HepG2 (cell line): ENCODE measurements at regions not wholly inside any gene's neighbourhood (a gene's known extent, or its start where the extent isn't known, plus 50 kb on each side); places are given as distances from the start of the nearest gene placed in this dataset.

Source experiments
- ATAC-seq: fragments of 200-7000 bp; cut with Tn5 transposase; 3 replicates; pipeline ENCODE4 v1.9.1; 2020; ENCODE audit warnings: mild to moderate bottlenecking, moderate library complexity
- BruUV-seq: library from RNA; stranded (reverse); fragments of 400-500 nt; replicated peaks from 2 replicates; lab custom pipeline; 2021; lab: Mats Ljungman, UMichigan
- CTCF ChIA-PET: fragments of 300-600 bp; formaldehyde crosslinking; extraction: SDS; loops from one replicate; lab custom pipeline; 2021; ENCODE audit warnings: low total read pairs, inconsistent platforms, low intra/inter-chr PET ratio; lab: Yijun Ruan, JAX
- POLR2A ChIA-PET: fragments of 350-600 bp; sonication (Branson Sonifier 250); formaldehyde crosslinking; loops from one replicate; lab custom pipeline; 2020; ENCODE audit warnings: antibody characterized with exemption, inconsistent platforms; lab: Yijun Ruan, JAX
- DNase-seq: peaks from one replicate; pipeline ENCODE4 v3.0.0-alpha.2; 2015; ENCODE audit warnings: low spot score
- FAIRE-seq: peaks from 3 replicates; lab custom pipeline; 2011; peaks lifted over from hg19 to GRCh38; lab: Jason Lieb, UNC
- H2AFZ ChIP-seq: one replicate; pipeline ENCODE4 v1.6.1; 2011; ENCODE audit warnings: low read length, inconsistent platforms
- H3K27ac ChIP-seq: fragments of 300-600 bp; 3 replicates; pipeline ENCODE4 v1.8.0; 2011; ENCODE audit warnings: mixed run types, mild to moderate bottlenecking, mixed read lengths, low read length, inconsistent platforms; ENCODE audit not compliant: insufficient read depth; ENCODE audit errors: extremely low read length
- H3K27me3 ChIP-seq, 2 experiments: fragments of 200-600 bp in 1 of 2; 2 replicates in 1 of 2; 3 replicates in 1 of 2; pipeline versions ENCODE4 v1.6.0 to v1.8.0; 2011; ENCODE audit warnings: low read length in 2 of 2, mild to moderate bottlenecking in 2 of 2, moderate library complexity in 2 of 2, inconsistent platforms in 1 of 2; ENCODE audit not compliant: insufficient read depth in 2 of 2, control insufficient read depth in 1 of 2
- H3K36me3 ChIP-seq, 2 experiments: fragments of 200-600 bp in 1 of 2; replicated peaks in 1 of 2; 2 replicates in 1 of 2; 3 replicates in 1 of 2; pipeline versions ENCODE4 v1.5.1 to v1.8.0; 2011; ENCODE audit warnings: low read length in 2 of 2, inconsistent platforms in 1 of 2; ENCODE audit not compliant: insufficient read depth in 2 of 2, control insufficient read depth in 1 of 2
- H3K4me1 ChIP-seq: 2 replicates; pipeline ENCODE4 v1.5.1; 2012; ENCODE audit warnings: low read length, inconsistent platforms; ENCODE audit not compliant: insufficient read depth
- H3K4me2 ChIP-seq: 2 replicates; pipeline ENCODE4 v1.6.0; 2011; ENCODE audit warnings: low read depth, low read length, inconsistent platforms
- H3K4me3 ChIP-seq, 3 experiments: fragments of 200-600 bp in 1 of 3; sonication (generic), shearing (Covaris generic) in 1 of 3; replicated peaks in 1 of 3; 2 replicates each; pipeline ENCODE4 v1.5.1; 2011 to 2016; ENCODE audit warnings: low read length in 3 of 3, inconsistent platforms in 2 of 3, low read depth in 2 of 3, mild to moderate bottlenecking in 2 of 3, control low read depth in 1 of 3, mixed read lengths in 1 of 3; ENCODE audit not compliant: insufficient read depth in 1 of 3
- H3K79me2 ChIP-seq: one replicate; pipeline ENCODE4 v1.6.1; 2011; ENCODE audit warnings: low read length, inconsistent platforms; ENCODE audit not compliant: insufficient read depth
- H3K9ac ChIP-seq: 2 replicates; pipeline ENCODE4 v1.6.0; 2011; ENCODE audit warnings: mild to moderate bottlenecking, low read depth, low read length, inconsistent platforms; ENCODE audit not compliant: insufficient read depth
- H3K9me3 ChIP-seq: 2 replicates; pipeline ENCODE4 v1.5.1; 2012; ENCODE audit warnings: mild to moderate bottlenecking, low read length
- H4K20me1 ChIP-seq: 2 replicates; pipeline ENCODE4 v1.6.0; 2011; ENCODE audit warnings: inconsistent platforms, mild to moderate bottlenecking, low read length, moderate library complexity; ENCODE audit not compliant: insufficient read depth
- ERF ChIP-seq: IDR thresholded peaks from 2 replicates; pipeline ENCODE4 v1.6.1; 2018; ENCODE audit warnings: missing biosample characterization, missing genetic modification reagents
- GATA4 ChIP-seq: sonication (generic); IDR thresholded peaks from 2 replicates; pipeline ENCODE4 v1.6.1; 2016; ENCODE audit warnings: antibody characterized with exemption, low read depth, borderline replicate concordance
- KLF12 ChIP-seq: sonication (generic); formaldehyde crosslinking; IDR thresholded peaks from 2 replicates; pipeline ENCODE4 v1.4.0; 2020; ENCODE audit warnings: missing genetic modification reagents, borderline replicate concordance
- MLXIP ChIP-seq: sonication (generic); formaldehyde crosslinking; IDR thresholded peaks from 2 replicates; pipeline ENCODE4 v1.9.0; 2021; ENCODE audit warnings: missing genetic modification reagents, borderline replicate concordance
- RARG ChIP-seq: sonication (generic); formaldehyde crosslinking; IDR thresholded peaks from 2 replicates; pipeline ENCODE4 v1.4.0; 2020; ENCODE audit warnings: low read depth, mild to moderate bottlenecking, missing genetic modification reagents
- REST ChIP-seq, 2 experiments: IDR thresholded peaks; 2 replicates each; pipeline ENCODE4 v1.6.1; 2011 to 2012; ENCODE audit warnings: low read length in 2 of 2, borderline replicate concordance in 1 of 2, low read depth in 1 of 2, mild to moderate bottlenecking in 1 of 2, moderate library complexity in 1 of 2
- RFXANK ChIP-seq: IDR thresholded peaks from 2 replicates; pipeline ENCODE4 v1.6.1; 2016
- STAT5B ChIP-seq: sonication (generic); formaldehyde crosslinking; IDR thresholded peaks from 2 replicates; pipeline ENCODE4 v1.4.0; 2020; ENCODE audit warnings: missing genetic modification reagents
- ZNF367 ChIP-seq: sonication (generic); formaldehyde crosslinking; IDR thresholded peaks from 2 replicates; pipeline ENCODE4 v1.4.0; 2020; ENCODE audit warnings: missing genetic modification reagents, borderline replicate concordance
- WGBS: methylation state at CpG from one replicate; pipeline ENCODE4 v1.1.6; 2017; ENCODE audit warnings: low lambda C conversion rate; 5-methylcytosine and 5-hydroxymethylcytosine counted together
- in situ Hi-C: cut with HindIII; loops from 2 replicates; pipeline ENCODE4 v1.10.0; 2017; ENCODE audit warnings: low pct_unique_long_range_greater_than_20kb; ENCODE audit not compliant: extremely low pct_ligation_motif_present
- intact Hi-C: fragments of 100-400 bp; cut with micrococcal nuclease; formaldehyde crosslinking; loops from one replicate; pipeline ENCODE4 v1.10.0; 2022; ENCODE audit not compliant: unreplicated experiment
- TF ChIP-seq, protein P1 (sequence below): sonication (generic); formaldehyde crosslinking; IDR thresholded peaks from 2 replicates; pipeline ENCODE4 v1.4.0; 2020; ENCODE audit warnings: missing genetic modification reagents, borderline replicate concordance

DNA sequence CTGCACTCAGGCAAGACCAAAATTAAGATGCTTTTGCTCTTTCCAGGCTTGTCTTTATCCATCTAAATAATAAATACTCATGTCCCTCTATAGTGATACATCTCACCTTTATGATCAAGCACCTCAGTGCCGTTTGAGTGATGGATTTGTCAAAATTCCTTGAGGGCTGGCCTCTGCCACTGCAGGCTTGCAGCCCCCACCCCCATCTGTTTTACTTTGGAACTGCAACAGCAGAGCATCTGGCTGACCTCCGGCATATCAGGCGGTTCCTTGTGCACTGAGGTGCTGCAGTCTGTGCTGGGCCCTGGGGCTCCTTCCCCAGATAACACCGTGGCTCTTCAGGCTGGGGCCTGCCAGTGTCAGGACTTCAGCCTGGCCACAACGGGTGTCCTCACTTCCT is 386.9 kb downstream of the CDH26 start:
- WGBS, result 2% methylated on average over 5 of the region's 5 CpGs
- BruUV-seq, result no TSS peak
- ATAC-seq (no peak), FAIRE-seq (no peak), DNase-seq (no peak)
- no peaks in the 10 kb centered on the region for H3K79me2 ChIP-seq
- in situ Hi-C loops, result no loop called here
- no peak overlapping the region for H3K27ac ChIP-seq
- no peak overlapping the region for H2AFZ ChIP-seq
- no peak overlapping the region for H3K4me3 ChIP-seq
- H3K27me3 ChIP-seq, result no peaks in the 10 kb centered on the region
- H3K4me2 ChIP-seq, result no peak overlapping the region
- CTCF ChIA-PET, result no interaction called here
- POLR2A ChIA-PET, result no interaction called here
- intact Hi-C loops, result no loop called here
- peaks cover 78% of the 10 kb centered on the region for H3K9me3 ChIP-seq
- no peaks in the 10 kb centered on the region for H4K20me1 ChIP-seq
- H3K4me1 ChIP-seq, result no peaks in the 10 kb centered on the region
- no peaks in the 10 kb centered on the region for H3K36me3 ChIP-seq
- H3K9ac ChIP-seq, result no peak overlapping the region
- no peak for TF ChIP-seq GATA4
- TF ChIP-seq RARG (CRISPR knock-in tag), result no peak
- no peak for TF ChIP-seq KLF12 (CRISPR knock-in tag)
- no peak for TF ChIP-seq ERF (CRISPR knock-in tag)
- TF ChIP-seq, protein P1, sequence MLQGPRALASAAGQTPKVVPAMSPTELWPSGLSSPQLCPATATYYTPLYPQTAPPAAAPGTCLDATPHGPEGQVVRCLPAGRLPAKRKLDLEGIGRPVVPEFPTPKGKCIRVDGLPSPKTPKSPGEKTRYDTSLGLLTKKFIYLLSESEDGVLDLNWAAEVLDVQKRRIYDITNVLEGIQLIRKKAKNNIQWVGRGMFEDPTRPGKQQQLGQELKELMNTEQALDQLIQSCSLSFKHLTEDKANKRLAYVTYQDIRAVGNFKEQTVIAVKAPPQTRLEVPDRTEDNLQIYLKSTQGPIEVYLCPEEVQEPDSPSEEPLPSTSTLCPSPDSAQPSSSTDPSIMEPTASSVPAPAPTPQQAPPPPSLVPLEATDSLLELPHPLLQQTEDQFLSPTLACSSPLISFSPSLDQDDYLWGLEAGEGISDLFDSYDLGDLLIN (CRISPR knock-in tag), result no peak
- no peak for TF ChIP-seq STAT5B

DNA sequence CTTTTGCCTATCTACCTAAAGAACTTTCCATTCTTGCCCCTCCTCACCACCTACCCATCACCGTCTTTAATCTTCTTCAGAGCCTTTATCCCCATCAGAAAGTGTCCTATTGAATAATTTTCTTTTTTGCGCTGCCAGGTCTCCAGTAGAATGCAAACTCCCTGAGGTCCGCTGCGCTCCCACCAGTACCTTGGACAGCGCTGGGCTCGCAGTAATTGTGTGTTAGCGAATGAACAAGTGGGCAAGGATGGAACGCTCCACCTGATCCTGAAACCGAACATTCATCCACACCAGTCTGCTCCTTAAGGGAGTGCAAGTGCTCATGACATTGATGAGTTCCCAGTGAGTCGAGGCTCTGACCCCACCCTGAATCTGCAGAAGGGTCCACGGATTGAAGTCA is 391.2 kb downstream of the CDH26 start:
- intact Hi-C loops, result no loop called here
- CTCF ChIA-PET, result no interaction called here
- TF ChIP-seq REST (IDR thresholded peaks at IDR 0.05; ENCODE audit: borderline replicate concordance in 1 of 2, low read depth in 1 of 2, low read length in 2 of 2) (peak; percentile 36 to 87), ZNF367 (no peak), RFXANK (no peak), MLXIP (CRISPR knock-in tag) (no peak)

More for the DNA sequence above, 391.2 kb downstream of the CDH26 start:
- H3K4me3 ChIP-seq, result no peak overlapping the region
- in situ Hi-C loops, result no loop called here
- peaks cover 88% of the 10 kb centered on the region for H3K9me3 ChIP-seq
- DNase-seq, result no peak
- H3K27ac ChIP-seq, result no peak overlapping the region
- no peak overlapping the region for H3K4me2 ChIP-seq
- no peaks in the 10 kb centered on the region for H3K36me3 ChIP-seq
- H3K27me3 ChIP-seq, result no peaks in the 10 kb centered on the region
- 18% methylated on average over 11 of the region's 11 CpGs for WGBS
- FAIRE-seq, result no peak
- no peaks in the 10 kb centered on the region for H3K4me1 ChIP-seq
- no peaks in the 10 kb centered on the region for H3K79me2 ChIP-seq
- POLR2A ChIA-PET, result no interaction called here
- no peak overlapping the region for H2AFZ ChIP-seq
- no peaks in the 10 kb centered on the region for H4K20me1 ChIP-seq
- ATAC-seq, result no peak
- BruUV-seq, result no TSS peak
- H3K9ac ChIP-seq, result no peak overlapping the region
